HG03558 (cell line): ENCODE measurements at regions not wholly inside any gene's neighbourhood (a gene's known extent, or its start where the extent isn't known, plus 50 kb on each side); places are given as distances from the start of the nearest gene placed in this dataset.

ENCODE experiments used
- ATAC-seq: cut with Tn5 transposase; IDR thresholded peaks from one replicate; pipeline ENCODE4 v1.9.1; 2021; ENCODE audit warnings: moderate number of reproducible peaks; ENCODE audit not compliant: unreplicated experiment; ENCODE audit errors: extremely low read depth

DNA sequence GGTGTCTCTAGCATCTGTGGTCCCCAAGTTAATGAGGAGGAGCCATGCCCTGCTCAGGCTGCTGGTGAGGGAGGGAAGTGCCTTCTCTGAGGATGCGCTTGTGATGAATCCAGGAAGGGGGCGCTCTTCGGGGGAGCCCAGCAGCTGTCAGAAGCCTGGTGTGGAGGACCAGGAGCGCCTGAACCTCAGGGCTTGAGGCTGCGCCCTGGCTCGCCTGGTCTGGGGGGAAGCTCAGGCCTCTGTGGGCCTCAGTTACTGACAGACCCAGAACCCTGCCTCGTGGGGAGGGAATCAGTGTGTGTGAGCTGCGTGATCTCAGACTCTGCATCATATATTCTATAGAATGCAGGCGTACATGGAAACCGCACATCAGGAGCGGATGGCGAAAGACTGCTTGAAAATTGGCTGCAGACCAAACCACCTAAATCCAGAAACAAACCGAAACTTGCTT, 126.1 kb downstream of the SEC14L1 start:
- ATAC-seq = no peak

DNA sequence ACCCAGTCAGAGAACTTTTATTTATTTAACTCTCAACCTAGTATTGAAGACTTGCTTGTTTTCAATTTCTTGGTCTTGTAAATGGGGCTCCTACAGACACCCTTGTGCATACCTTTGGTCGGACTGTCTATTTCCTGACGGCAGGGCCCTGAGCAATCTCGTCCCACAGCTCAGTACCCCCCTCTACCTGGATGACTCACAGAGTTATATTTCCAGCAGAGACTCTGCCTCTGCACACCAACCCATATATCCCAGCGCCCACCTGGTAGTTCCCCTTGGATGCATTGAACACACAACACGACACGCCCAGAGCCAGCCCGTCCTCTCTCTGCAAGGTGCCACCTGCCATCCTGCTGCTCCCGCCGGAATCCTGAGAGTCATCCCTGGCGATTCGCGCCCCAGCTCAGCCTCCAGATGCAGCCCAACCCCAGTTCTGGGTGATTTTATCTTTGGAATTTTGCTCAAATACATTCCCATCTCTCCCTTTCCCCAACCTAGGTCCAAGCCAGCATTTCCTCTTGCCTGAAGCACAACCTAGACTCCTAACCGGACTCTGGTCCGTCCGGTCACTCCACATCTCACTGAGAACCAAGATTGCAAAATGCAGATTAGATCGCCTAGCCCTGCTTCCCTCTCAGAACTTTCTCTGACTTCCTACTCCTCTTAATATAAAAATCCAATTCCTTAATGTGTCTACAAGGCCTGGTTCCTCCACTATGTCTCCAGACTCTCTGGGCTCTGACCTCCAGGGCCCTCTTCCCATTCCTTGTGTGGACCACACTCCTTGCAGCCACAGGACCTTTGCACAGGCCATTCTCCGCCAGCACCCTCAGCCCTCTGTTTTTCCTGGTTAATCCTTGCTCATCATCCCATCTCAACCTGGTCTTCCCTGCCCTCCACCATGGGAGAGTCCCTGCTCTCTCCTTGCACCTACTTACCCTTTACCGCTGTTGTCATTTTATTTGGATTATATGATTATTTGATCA, 129.2 kb downstream of the SEC14L1 start:
- ATAC-seq = no peak

DNA sequence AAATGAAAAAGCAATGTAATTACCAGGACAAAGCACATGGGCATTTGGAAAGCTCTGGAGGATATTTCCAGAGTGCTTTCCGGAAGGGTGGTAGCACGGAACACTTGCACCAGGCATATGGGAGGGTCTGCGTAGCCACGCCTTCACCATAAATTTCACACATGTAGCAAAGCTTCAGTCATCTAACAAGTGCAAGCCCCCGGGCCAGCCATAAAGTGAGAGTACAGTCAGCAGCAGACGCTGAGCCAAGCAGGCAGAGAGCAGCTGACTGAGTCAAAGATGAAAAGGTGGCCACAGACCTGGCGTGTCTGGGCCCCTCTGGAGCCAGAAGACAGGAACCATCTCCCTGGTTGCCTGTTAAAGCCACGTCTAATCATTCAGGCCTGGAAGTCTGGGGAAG, 130.6 kb downstream of the SEC14L1 start:
- no peak for ATAC-seq

DNA sequence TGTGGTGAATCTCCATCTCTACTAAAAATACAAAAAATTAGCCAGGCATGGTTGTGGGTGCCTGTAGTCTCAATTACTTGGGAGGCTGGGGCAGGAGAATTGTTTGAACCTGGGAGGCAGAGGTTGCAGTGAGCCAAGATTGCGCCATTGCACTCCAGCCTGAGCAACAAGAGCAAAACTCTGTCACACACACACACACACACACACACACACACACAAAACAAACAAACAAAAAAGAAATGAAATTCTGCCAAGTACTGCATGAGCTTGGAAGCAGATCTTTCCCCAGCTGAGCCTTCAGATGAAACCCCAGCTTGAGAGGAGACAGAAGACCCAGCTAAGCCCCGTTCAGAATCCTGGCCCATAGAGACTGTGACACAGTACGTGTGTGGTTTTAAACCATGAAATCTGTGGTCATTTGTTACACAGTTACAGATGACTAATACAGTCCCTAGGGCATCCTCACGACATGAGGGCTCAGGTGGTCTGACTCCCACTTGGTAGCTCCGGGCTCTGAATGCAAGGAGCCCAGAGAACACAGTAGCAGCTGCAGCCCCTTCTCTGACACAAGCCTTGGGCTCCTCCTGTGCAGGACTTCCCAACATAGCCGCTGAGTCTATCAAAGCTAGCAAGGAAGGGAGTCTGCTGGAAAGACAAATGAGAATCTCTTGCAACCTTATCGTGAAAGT, 132.8 kb downstream of the SEC14L1 start:
- ATAC-seq = no peak

DNA sequence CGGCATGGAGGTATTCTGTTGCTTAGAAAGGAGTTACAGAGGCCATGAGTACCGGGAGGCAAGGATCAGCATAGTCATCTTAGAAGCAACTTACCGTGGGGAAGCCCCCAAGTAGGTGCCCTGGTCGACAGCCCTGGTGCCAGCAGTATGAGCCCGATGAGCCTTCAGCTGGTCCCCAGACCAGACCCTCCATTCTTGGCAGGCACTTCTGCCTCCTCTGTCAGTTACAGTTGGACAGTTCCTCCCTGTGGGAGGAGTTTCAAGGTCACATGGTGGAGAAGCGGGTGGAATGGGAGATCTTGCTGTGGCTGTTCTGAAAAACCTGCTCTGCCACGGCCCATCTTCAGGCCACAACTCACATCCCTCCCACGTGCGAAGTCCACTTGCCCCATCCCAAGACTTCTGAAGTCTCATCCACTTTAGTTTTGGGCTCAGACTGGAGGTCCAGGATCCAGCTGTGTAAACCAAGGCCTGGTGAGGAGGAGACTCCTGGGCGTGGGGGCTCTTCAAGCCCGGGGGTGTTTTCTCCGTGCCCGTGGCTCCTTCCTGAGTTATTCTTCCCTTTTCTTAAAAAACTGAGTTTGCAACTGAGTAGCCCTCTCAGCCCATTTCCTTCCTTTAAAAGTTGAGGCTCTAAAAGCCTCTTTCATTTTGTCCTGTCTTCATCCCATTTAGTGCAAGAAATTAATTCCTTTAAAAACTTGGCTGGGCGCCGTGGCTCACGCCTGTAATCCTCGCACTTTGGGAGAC, 133.5 kb downstream of the SEC14L1 start:
- no peak for ATAC-seq

DNA sequence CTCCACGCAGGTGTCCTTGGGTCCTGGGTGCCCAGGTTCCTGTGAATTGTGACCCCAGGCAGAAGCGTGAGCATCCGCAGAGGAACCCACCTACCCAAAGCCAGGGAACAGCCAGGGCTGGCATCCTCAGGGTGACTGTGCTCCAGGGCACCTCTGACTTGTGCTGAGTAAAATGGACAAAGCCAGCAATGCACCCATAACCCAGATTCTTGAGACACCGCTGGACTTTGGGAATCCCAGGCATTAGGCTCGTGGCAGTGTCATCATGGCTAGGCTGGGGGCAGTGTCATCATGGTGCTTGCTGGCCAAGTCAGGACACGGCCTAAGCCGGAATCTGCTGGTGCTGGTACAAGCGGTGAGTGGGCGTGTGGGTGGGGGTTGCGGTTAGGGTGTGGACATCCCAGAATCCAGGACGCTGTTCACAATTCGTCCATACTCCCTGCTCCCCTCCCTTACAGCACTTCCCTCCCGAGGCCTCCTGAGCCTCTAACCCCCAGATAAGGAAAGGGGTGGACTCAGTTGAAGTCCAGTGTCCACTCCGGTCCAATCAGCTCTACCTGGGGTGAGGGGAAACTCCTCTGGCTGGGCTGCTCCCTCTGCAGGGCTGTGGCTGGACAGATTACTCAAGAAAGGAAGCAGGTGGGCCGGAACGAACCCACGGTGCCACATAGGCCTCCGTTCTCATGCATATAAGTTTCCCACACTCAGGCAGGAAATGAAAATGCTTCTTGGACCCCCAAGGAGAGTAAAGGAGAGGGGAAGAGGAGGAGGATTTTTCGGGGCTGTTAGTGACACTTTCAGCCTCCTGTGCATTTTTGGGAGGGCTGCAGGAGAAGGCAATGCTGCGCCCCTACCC, 138.9 kb downstream of the SEC14L1 start:
- ATAC-seq = no peak

DNA sequence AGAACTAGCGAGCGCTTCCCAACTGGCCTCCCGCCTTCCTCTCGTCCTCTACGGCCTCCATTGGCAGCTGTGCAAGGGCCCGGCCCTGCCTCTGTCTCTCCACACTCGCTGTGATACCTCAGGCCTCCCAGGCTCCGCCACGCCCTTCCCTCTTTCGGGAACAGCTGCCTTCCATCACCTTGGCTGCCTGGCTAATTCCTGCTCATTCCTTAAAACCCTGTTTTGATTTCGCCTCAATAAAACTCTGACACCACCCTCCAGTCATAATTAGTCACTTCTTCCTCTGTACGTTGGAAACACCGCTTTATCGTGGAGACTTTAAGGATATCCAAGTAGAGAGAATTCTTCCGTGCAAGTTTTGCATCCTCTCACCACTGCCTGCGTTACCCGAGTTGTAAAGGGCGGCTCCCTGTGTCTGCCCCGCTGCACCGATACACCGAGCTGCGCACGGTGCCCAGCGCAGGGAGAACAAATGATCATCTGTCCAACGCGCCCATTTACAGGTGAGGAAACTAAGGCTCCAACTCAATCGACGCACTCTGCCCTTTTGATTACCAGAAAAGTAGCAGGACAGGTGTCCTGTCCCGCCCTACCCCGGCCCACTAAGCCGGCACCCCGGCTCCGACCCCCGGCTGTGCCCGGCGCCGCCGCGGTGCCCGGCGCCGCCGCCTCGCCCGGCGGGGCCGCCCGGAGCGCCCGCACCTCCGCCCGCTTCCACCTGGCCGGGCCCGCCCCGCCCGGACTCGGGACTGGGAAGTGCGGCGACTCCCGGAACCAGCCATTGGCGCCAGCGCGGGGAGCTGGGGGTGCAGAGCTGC, 139.7 kb downstream of the SEC14L1 start:
- ATAC-seq = no peak

DNA sequence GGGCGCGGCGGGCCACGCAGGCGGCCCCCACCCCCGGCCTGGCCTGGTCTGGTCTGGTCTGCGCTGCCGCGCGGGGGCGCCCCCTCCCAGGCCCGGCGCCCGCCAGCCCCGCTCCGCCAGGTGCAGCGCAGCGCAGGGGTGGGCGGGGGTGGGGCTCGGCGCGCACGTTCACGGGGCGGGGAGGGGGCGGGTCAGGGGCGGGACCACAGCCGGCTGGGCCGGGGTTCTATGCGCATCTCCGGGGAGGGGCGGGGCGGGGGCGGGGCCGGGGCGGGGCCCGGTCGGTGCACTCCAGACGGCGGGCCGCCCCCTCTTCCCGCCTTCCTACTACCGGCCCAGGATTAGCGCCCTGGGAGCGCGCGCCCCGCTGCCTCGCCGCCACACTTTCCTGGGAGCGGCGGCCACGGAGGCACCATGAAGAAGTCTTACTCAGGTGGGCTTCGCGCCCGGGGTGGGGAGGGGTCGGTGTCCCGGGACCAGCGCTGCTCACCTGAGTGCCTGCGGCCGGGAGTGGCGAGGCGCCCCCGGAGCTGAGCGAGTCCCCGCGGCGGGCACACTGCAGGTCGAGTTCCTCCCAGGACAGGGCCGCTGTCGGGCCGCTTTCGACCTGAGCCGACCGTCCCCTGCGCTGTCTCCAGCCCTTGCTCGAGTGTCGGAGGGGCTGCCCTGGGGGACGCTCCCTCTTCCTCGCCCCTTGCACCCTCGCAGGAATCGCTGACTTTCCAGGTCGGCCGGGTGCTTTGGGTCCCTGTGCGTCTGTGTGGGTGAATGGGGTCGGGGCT, 140.5 kb downstream of the SEC14L1 start:
- ATAC-seq = no peak

DNA sequence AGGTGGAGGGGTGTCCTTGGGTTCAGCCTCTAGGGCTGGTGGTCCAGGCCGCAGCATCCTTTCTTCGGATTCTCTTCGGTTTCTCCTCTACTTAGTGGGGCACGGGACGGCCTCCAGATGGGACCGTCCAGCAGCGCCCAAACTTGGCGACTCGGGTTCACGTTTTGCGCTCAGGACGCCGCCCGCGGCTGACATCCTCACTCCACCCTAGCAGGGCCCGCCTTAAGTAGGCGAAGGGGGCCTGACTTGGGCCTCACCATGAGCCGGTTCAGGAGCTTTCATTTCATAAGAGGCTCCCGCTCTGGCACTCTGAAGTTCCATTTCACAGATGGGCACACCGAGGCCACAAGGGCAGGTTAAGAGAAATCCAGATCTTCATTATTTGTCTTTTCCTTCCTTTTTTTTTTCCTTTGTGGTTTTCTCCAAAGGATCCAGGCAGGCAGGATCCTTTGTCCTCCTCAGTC, 141.2 kb downstream of the SEC14L1 start:
- no peak for ATAC-seq

DNA sequence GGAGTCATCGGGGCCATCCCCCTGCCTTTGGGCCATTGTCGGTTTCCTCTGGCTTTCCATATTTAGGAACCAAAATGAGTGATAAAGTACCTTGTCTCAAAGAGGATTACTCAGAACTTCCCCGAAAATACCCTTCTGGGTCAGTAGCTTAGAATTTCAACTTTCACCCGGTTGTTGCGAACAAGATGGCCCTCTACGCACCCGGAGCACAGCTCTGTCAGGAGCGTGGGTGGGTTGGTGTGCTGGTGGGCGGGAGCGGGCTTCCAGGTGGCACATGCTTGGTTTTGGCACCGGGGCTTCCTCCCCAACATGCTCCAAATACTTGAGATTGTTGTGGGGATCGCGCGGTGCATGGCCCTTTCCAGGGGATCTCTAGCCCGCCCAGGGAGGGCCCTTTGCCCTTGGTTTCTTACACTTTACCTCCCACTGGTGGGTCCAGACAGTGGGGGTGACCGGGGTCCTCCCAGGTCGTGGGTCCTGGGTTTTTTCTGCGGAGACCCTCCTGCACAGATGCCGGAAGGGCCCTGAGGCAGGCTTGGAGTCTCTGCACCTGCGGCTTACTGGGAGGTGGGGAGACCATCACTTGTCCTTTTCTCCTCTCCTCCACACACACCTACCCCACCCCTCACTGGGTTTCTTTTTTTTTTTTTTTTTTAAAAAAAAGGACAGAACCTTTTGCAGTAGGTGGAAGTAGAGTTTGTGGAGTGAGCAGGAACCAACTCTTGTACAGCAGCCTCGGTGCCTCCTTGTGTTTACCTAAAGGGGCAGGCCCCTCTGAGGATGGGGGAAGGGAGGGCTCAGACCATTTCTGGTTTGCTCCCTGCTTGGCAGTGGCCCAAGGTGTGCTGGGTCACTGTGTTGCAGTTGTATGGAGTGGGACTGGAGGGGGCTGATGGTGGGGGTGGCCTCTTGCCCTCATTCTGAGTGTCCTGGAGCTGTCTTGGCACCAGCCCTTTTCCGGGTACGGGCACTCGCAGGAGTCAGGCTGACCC, 142.1 kb downstream of the SEC14L1 start:
- ATAC-seq = no peak

DNA sequence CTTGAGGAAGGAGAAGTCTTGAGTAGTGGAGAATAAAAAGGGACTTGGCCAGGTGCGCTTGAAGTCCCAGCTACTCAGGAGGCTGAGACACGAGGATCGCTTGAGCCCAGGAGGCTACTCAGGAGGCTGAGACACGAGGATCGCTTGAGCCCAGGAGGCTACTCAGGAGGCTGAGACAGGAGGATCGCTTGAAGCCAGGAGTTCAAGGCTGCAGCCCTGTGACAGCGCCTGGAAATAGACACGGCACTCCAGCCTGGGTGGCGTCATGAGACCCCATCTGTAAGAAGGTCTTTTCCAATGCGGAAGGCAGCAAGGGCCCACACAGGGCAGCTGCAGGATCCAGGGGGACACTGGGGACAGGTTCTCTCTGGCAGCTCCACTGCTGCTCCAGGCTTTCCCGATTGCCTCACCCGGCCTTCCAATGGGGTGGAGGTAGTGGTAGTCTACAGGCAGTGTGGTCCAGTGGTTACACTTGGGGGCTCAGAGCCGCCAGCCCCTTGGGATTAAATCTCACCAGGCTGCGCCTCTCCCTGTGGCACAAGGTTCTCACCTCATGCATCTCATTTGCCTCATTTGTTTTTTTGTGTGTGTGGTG, 143.4 kb downstream of the SEC14L1 start:
- ATAC-seq = no peak

DNA sequence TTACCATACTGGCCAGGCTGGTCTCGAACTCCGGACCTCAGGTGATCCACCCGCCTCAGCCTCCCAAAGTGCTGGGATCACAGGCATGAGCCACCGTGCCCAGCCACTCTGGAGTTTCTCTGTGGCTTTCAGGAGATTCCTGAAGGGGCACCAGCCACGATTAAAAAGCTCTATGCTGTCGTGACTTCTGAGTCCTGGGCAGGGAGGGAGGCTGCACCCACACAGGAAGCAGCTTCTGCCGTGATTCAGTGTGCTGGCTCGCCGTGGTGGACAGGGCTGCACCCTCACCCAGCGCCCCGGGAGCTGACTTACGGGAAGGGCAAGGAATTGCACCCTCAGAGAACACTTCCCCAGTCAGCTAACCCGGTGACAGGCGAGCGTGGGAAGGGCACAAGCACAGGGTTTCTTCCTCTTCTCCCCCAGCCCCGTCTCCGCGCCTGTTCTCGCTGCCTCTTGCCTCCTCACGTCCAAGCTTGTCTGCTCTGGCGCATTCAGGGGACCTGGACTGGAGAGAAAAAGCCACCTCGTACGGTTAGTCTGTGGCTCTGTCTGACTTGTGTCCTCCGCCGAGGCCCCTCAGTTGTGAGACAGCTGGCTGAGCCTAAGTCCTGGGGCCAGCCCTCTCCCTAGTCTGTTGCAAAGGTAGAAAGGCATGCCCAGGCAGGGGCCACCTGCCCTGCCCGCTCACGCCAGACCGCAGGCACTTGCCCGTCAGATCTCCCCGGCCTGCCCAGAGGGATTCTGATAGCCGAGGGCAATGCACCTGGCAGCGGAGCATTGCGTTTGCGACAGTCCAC, 145.0 kb downstream of the SEC14L1 start:
- no peak for ATAC-seq

DNA sequence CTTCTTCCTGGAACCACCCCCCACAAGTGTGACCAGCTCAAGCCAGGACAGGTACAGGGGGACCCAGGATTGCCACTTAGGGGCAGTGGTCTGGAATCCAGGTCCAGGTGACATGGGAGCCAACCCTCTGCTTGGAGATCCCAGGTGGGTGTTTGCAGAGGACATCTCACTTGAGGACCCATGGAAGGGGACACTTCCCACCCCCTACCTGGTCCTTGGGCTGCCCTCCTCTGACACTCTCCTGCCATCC, 145.5 kb downstream of the SEC14L1 start:
- no peak for ATAC-seq

DNA sequence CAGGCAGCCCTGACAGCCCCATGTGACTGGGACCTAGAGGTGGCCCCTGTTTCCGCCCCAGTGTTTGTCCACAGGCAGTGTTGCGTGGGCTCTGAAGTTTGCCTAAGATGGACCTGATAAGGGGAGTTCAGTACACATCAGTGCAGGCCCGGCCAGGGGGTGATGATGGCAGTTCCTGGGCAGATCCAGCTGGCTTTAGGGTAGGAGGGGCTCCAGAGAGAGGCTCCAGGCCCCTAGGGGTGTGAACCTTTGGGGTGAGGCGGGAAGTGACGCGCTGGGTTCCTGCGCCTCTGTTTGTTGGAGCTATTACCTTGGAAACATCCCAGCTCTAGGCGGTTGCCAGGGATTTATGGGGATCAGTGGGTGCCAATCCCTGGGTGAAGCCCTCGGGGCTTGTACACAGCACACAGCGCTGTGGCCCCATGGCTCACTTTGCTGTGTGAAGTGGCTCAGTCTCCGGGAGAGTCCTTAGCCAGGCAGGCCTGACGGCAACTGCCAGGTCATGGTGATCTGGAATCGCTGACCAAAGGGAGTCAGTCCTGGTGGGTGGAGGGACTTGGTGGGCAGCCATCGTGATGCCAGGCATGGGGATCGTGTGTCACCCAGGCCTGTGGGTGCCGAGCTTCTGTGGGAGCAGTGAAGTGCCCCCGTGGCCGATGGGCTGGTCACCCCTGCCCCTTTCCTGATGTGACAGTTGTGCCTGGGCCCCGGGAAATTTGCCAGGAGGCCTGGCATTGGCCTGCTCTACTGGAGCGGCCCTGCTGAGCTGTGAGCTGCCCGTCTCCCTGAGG, 146.1 kb downstream of the SEC14L1 start:
- ATAC-seq = no peak

DNA sequence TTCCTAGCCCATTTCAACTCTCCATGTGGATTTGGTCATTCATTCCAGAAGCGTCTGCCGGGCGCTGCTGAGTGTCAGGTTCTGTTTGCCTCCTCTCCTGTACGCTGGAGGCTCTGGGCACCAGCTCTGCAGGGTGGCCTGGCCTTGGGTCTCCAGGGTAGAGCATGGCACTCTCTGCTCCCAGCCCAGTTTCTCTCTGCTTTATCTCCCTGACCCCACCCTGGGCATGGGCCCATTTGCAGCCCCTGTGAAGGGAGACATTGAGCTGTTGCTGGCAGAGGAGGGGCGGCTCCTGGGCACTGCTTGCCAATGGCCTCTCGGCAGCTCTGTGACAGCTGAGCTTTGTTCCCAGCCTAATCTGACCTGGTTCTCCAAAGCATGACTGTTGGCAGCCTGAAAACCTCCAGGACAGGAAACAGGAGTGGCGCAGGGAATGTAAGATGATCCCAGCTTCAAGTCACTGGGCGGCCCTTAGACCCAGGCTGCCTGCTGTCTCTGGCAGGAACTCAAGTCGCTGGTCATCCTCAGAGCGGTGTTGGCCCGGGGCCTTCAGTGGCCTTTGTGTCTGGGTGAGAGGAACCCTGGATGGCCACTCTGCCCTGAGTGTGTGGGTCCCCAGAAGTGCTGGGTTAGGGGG, 146.8 kb downstream of the SEC14L1 start:
- no peak for ATAC-seq
